ENCODE measurements at regions not wholly inside any gene's neighbourhood (a gene's known extent, or its start where the extent isn't known, plus 50 kb on each side); places are given as distances from the start of the nearest gene placed in this dataset.
"Not testable (repeated sequence)": the region's sequence is repeated elsewhere in the genome, so short reads cannot be mapped to it uniquely, and the experiment has no call there.

GRCh38 chr6:139955366-139956155 lies 581.1 kb upstream of the CITED2 start:
- no peak for DNase-seq

DNA sequence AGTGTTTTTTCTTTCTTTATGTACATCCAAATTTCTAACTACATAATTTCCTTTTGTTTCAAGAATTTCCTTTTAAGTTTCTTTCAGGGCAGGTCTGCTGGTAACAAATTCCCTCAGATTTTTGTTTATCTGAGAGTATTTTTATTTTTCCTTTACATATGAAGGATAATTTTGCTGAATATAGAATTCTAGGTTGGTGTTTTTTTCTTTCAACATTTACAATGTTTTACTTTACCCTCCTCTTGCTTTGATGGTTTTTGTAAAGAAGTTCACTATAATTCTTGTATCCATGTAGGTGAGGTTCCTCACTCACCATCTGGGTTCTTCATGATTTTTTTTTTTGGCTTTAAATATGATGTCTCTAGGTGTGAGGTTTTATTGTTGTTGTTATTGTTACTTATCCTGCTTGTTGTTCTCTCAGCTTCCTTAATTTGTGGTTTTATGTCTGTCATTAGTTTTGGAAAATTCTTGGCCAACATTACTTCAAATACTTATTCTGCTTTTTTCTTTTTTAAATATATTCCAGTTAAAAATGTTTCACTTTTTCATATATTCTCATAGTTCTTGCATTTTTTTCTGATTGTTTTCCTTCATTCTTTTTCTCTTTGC lies 580.1 kb upstream of the CITED2 start:
- DNase-seq: no peak

- DNase-seq: not testable (repeated sequence)
These were observed 579.3 kb upstream of the CITED2 start for GRCh38 chr6:139953780-139954179.

GRCh38 chr6:139951172-139951571 lies 576.7 kb upstream of the CITED2 start:
- no peak for DNase-seq

DNA sequence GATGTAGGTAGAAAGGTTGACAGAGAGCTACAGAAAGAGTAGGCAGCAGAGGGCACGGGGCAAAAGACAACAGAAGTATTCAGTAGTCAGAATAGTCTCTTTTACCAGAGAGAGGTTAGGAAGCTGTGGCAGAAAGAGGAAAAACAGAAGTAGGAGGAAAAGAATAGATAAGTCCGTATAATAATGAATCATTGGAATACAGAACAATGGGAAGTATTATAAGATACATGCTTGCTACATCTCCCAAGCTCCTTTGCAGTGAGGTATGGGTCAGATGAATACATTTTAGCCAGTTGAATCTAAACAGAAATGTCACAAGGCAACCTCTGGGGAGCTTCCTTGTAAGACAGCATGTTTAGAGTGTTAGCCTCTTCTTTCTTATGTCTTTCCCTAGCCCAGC lies 570.5 kb upstream of the CITED2 start:
- DNase-seq: no peak

- DNase-seq: no peak
These were observed 569.7 kb upstream of the CITED2 start for GRCh38 chr6:139944131-139944530.

- no peak for DNase-seq
These were observed 568.9 kb upstream of the CITED2 start for GRCh38 chr6:139943391-139943790.

GRCh38 chr6:139942331-139942730 lies 567.9 kb upstream of the CITED2 start:
- DNase-seq: no peak

- no peak for DNase-seq
These were observed 567.4 kb upstream of the CITED2 start for GRCh38 chr6:139941826-139942225.

DNA sequence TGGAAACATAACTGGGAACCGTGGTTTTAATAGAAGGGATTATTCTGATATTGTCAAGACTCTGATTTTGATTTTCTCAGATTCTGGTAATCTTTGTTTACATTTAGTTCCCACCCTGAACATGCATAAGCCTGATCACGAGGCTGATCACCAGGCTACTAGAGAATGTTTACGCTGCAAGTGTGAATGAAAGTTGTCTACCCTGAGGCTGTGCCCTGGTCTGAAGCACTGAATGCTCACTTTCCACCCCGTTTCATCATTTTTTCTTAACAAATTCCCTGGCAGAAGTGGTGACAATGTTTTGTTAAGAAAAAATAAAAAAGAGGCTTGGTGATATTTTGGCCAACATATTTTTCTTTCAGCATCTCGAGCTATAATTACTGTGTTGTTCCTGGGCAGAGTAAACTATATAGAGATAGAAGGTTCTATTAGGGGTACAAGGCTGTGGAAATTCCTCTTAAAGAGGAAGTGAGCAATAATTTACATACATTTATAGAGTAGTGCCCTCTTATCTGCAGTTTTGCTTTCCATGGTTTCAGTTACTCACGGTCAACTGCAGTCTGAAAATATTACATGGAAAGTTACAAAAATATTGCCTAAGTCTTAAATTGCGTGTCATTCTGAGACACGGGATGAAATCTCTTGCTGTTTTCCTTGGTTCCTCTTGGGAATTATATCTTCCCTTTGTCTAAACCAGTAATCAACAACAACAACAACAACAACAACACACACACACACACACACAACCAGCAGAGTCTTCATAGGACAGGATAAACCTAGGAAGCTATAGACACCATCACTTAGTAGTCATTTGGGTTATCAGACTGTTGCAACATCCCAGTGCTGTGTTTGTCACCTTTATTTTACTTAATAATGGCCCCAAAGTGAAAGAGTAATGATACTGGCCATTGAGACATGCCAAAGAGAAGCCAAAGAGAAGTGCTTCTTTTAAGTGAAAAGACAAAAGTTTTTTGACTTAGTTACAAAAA lies 566.6 kb upstream of the CITED2 start:
- no peak for DNase-seq

GRCh38 chr6:139939189-139939979 lies 564.9 kb upstream of the CITED2 start:
- no peak for DNase-seq

DNA sequence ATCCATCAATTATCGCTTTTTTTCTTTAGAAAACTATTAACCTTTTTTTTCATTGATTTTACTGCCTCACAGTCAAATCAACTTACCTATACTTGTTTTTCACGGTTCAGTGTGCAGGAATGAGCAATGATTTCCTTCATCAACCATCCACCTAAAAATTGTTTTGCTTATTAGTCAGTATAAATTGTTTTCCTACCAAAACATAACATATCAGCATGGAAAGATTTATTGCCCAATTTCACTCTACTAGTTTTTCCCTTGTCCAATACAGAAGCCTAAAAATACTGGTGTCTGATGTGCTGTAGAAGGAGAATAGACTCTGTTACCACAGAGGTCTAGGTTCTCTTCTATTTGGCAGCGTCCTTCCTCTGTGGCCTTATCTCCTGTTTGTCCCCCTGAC lies 558.2 kb upstream of the CITED2 start:
- no peak for DNase-seq

DNA sequence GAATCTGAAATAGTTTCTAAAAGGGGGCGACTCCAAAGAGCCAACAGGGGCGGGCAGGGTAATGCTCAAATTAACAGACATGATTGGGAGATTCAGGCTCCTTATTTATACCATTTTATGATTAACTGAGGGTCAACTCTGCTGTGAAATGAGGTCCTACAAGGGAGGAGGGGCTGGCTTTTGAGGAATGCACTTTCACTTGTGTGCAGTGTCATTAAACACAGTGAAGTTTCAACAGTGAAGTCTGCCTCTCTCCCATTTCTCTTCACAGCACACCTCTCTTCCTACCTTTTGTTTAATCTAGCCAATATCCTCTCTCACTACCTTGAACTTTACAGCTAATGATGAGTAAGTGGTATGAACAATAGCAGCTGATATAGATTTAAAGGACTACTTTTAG lies 557.3 kb upstream of the CITED2 start:
- no peak for DNase-seq

GRCh38 chr6:139927742-139928305 lies 553.4 kb upstream of the CITED2 start:
- no peak for DNase-seq

- no peak for DNase-seq
These were observed 552.8 kb upstream of the CITED2 start for GRCh38 chr6:139927236-139927635.

DNA sequence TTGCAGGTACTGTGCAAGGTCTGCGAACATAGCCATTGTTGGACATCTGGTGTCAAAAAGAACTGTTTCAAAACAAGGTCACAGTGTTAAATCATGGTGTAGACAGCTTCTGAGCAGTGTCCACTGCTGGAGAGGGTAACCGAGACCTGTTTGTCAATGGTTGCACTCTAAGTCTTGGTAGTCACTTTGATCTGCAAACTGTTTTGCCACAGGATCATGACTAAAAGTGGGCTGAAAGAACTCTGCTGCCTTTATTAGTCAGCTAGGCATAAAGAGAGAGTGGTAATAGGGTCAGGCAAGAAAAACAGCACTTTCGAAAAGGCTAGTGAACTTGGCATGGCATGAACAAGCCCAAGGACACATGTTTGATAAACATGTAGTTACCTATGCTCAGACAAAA lies 552.3 kb upstream of the CITED2 start:
- no peak for DNase-seq

GRCh38 chr6:139925894-139926641 lies 551.6 kb upstream of the CITED2 start:
- no peak for DNase-seq

DNA sequence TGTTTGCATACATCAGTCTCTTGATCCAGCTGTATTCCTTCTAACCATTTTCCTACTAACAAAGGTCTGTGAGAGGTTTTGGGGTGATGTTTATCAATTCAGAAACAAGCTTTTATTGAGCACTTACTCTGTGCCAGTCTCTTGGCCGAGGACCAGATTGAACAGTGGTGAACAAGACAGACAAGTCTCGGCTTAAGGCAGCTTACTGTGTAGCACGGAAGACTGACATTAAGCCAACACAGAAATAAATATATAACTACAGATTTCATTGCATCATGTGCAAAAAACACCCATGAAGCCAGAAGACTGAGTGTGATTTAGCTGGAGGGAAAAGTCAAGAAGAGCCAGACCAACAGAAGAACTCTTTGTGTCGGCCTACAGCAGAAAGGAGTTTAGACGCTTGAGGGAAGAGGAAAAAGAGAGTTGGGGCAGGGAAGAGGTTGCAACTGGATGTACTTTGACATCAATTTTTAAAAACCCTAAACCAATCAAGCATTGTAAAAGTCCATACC lies 549.6 kb upstream of the CITED2 start:
- no peak for DNase-seq

GRCh38 chr6:139922236-139922635 lies 547.8 kb upstream of the CITED2 start:
- DNase-seq: no peak

DNA sequence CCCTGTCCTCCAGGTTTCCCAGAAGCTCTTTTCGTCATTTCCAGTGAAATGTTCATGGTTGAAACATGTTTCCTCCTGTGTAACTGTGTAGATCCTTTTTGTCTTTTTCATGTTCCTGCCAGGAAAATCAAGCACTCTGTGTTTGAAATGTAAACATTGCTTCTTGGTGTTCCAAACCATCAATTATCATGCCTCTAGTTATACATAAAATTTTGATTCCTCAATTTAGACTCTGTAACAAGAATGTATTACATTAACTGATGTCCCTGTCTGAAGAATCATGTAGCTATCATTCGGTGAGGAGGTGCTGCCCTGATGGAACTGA lies 546.3 kb upstream of the CITED2 start:
- DNase-seq: no peak

DNA sequence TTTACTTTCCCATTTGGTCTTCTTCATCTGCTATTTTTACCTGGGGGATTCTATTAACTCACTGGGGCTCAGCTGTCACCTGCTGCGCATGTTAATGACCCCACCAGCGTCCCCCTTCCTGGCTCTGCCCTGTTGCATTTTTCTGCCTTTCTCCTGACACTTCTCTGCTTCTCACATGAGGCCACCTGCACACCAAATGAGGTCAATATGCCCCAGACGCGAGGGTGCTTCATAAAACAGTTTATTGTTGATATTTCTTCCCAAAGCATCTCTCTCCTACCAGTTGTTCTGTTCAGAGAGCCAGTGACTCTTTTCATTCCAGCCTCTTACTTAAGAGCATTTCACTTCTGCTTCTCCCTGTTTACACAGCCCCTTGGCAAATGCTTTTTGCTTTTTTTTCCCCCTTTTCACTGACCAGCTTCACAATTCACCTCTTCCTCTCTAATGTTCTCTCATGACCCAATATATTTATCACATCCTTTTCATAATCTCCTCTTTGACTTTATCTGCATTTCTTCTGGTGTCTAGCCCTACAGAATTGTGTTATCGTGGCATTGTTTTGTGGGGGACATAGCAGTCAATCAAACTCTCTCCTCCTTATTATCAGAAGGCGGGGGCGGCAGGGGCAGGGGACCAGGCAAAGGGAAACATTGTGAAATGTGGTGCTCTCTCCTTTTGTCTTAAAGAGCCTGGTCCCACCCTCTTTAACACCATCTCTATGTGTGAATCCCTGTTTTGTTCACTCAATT lies 545.8 kb upstream of the CITED2 start:
- no peak for DNase-seq

Measured in NCI-H2029 (cell line).